HG03159 (cell line): ENCODE measurements at regions not wholly inside any gene's neighbourhood (a gene's known extent, or its start where the extent isn't known, plus 50 kb on each side); places are given as distances from the start of the nearest gene placed in this dataset.
"Not testable (repeated sequence)": the region's sequence is repeated elsewhere in the genome, so short reads cannot be mapped to it uniquely, and the experiment has no call there.

ENCODE experiments used
- ATAC-seq: cut with Tn5 transposase; IDR thresholded peaks from one replicate; pipeline ENCODE4 v1.9.1; 2021; ENCODE audit warnings: mild to moderate bottlenecking, moderate library complexity; ENCODE audit not compliant: unreplicated experiment

- no peak for ATAC-seq
Observed at GRCh38 chr4:66568001-66568400, 897.7 kb upstream of the EPHA5 start.

DNA sequence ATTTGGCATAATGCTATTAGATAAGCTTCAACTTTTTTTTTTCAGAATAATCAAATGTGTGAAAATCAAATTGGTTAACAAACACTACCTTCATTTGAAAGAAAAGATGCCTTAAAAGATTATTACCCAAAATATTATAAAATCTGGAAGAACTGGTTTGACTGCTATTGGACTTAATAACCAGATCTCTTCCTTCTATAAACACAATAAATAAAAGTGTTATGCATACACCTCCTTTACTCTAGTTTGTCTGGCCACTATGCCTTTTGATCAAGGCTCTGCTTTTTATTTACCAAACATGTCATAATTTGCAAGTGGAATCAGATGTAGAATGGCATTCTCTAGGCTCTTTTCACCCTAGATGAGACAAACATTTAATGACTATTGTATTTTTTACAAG, 897.3 kb upstream of the EPHA5 start:
- no peak for ATAC-seq

- ATAC-seq = no peak
Observed at GRCh38 chr4:66565801-66566200, 895.5 kb upstream of the EPHA5 start.

GRCh38 chr4:66564901-66565651, 894.8 kb upstream of the EPHA5 start:
- no peak for ATAC-seq

DNA sequence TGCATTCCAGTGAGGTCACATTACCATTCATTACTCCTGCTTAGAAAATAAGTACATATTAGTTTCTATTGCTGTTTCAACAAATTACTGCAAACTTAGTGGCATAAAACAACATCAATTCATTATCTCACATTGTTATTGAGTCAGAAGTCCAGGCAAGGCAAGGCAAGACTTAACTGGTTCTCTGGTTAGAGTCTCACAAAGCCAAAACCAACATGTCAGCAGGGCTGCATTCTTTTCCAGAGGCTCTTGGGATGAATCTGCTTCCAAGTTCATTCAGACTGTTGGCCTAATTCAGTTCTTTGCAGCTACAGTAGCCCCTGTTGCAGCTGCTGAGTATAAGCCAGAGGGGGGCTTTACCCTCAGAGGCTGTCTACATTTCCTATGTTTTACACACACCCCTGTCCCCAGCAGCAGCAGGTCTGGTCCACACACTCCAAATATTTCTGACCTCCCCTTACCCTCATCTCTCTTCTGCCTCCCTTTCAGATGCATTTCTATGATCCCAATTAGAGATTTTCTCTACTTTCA, 892.1 kb upstream of the EPHA5 start:
- no peak for ATAC-seq

DNA sequence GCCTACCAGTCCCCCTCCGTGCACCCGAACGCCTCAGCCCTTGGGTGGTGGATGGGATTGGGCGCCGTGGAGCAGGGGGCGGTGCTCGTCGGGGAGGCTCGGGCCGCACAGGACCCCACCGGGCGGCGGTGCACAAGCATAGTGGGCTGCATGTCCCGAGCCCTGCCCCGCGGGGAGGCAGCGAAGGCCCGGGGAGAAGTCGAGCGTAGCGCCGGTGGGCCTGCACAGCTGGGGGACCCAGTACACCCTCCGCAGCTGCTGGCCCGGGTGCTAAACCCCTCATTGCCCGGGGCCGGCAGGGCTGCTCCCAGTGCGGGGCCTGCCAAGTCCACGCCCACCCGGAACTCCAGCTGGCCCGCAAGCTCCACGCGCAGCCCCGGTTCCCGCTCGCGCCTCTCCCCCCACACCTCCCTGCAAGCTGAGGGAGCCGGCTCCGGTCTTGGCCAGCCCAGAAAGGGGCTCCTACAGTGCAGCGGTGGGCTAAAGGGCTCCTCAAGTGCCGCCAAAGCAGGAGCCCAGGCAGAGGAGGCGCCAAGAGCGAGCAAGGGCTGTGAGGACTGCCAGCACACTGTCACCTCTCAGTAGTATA, 891.3 kb upstream of the EPHA5 start:
- not testable (repeated sequence) for ATAC-seq

DNA sequence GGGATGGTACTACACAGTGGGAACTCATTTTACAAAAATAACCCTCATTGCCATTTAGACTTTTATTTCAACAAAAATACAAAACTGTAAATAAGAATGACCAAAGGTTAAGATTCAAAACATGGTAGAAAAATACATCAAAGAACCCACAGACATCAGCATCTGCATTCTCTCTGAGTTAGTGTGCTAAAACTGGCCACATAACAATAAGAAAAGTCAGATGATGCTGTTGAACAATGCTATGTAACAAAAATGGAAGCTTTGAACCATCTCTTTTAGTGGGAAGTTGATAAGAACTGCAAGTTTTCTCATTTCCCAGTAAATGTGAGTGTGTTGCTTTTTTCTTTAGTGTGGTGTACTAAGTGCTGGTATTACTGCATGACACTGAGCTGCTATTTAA, 888.4 kb upstream of the EPHA5 start:
- no peak for ATAC-seq

- no peak for ATAC-seq
Observed at GRCh38 chr4:66556651-66557278, 886.5 kb upstream of the EPHA5 start.

- no peak for ATAC-seq
Observed at GRCh38 chr4:66555301-66555700, 885.0 kb upstream of the EPHA5 start.

- ATAC-seq = no peak
Observed at GRCh38 chr4:66554826-66555225, 884.5 kb upstream of the EPHA5 start.

GRCh38 chr4:66545301-66545700, 875.0 kb upstream of the EPHA5 start:
- not testable (repeated sequence) for ATAC-seq

DNA sequence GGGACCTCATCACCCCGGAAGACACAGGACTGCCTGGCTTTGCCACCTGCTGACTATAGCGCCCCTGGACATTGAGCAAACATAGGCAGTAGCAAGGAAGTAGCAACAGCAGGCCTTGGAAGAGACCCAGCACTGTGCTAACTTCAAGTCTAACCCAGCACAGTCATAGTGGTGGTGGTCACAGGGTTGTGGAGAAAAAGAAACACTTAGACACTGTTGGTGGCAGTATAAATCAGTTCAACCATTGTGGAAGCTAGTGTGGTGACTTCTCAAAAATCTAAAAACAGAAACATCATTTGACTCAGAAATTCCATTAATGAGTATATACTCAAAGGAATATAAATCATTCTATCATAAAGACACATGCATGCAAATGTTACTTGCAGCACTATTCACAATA, 874.0 kb upstream of the EPHA5 start:
- no peak for ATAC-seq

DNA sequence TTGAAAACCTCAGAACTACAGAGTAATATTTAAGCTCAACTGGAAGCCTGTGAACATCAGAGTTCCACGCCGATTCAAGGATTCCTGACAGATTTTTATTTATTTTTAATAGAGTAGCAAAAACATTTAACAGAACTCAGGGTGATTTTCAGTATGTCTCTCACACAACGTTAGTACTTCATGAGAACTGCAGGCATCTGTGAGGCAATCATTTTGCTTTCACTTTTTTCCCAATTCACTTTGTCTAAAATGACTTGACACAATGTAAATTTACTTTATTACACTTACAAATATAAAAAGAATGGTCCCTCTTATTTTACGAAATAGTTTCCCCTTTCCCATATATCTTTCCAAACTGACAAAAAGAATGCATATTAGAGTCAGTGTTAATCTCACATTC, 869.5 kb upstream of the EPHA5 start:
- no peak for ATAC-seq

- no peak for ATAC-seq
Observed at GRCh38 chr4:66524781-66525180, 854.5 kb upstream of the EPHA5 start.

DNA sequence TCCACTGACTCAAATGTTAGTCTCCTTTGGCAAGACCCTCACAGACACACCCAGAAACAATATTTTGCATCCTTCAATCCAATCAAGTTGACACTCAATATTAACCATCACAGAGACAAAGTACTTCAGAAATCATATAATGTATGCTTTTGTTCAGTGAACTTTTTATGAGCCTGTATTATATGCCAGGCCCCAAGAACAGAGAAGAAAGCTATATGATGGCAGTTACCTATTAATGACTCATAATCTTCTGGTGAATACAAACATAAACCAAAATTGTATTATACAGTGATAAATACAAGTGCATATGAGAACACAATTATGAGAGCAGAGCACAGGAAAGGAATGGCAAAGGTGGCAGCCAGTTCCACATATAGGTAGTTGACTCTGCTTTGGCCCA, 852.0 kb upstream of the EPHA5 start:
- ATAC-seq = no peak

DNA sequence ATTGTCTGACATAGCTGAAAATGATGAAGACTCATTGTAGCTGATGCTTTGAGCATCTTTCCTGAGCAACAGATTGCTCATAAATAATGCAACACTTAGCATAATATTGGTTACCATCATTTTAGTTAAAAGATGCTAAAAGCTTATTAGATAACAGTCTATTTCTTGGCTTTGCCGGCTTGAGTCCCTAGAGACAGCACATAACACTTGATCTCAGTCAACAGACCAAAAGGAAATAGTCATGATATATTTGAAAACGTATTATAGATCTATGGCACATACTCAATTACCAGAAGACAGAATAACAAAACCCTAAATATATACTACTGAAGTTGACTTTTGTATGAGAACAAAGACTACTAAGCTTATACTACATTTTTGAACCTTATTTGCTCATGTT, 846.7 kb upstream of the EPHA5 start:
- no peak for ATAC-seq

DNA sequence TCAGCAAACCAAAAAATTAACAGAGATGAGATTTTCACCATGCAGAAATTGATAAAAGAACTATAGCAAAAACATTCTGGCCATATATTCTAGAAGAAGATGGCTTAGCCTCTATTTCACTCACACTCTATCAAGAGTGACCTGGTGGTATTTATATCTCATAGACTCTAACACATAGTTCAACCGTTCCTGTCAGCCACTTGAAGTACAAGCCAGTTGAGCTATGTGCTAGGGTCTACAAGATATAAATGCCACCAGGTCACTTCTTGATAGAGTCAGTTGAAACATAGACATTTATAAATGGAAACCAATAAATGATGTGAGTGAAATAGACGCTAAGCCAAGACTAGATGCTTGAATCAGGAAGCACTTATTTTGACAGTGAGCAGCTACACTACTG, 836.7 kb upstream of the EPHA5 start:
- ATAC-seq = no peak

DNA sequence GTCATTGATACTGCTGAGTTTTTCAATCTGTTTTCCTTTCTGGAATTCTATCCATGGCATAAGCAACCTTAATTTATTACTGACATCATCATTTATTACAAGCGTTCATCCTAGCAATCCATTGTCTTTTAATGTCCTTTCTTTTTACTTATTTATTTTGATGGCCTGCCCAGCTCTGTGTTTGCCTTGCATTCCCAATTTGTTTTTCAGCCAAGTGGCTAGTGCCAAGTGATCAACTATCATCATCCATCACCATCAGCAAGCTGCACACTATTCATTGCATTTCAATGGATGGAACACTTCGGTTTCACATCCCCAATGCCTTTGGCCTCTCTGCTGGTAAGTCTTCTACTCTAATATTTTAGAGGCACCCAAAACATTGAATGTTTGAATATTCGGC, 831.7 kb upstream of the EPHA5 start:
- no peak for ATAC-seq

GRCh38 chr4:66490729-66491128, 820.4 kb upstream of the EPHA5 start:
- no peak for ATAC-seq

- ATAC-seq = no peak
Observed at GRCh38 chr4:66489783-66490452, 819.6 kb upstream of the EPHA5 start.

DNA sequence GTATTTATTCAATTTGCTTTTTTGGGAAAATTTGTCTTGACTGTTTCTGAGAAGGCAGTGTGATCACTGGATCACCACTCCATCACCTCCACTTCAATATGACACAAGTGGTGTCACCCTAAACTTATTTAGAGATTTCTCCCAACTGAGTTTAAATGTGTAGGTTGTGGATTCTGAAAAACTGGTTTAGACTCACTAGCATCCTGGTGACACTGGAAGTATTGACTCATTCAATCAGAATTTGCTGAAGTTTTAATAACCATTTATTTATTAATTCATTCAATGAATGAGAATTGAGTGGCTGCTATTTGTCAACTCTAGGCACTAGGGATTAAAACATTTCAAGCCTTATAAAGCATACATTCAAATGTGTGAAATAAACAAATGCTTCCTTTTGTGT, 819.1 kb upstream of the EPHA5 start:
- no peak for ATAC-seq

DNA sequence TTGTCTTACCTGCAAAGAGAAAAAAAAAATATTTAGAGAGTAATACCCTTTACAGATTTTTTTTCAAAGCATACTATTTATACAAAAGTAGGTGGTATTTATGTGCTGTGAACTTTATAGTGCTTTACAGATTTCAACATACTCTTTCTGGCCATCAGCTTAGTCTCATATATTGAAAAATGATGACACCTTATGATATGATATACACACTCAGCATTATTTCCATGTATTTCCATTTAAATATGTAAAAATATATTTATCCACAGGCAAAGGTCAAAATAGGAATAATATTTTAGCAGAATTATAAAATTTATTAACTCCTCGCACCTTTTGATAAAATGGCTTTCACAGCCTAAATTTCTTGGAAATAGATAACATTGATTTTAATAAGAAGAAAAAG, 815.8 kb upstream of the EPHA5 start:
- no peak for ATAC-seq
